ENCODE measurements at regions not wholly inside any gene's neighbourhood (a gene's known extent, or its start where the extent isn't known, plus 50 kb on each side); places are given as distances from the start of the nearest gene placed in this dataset.

DNA sequence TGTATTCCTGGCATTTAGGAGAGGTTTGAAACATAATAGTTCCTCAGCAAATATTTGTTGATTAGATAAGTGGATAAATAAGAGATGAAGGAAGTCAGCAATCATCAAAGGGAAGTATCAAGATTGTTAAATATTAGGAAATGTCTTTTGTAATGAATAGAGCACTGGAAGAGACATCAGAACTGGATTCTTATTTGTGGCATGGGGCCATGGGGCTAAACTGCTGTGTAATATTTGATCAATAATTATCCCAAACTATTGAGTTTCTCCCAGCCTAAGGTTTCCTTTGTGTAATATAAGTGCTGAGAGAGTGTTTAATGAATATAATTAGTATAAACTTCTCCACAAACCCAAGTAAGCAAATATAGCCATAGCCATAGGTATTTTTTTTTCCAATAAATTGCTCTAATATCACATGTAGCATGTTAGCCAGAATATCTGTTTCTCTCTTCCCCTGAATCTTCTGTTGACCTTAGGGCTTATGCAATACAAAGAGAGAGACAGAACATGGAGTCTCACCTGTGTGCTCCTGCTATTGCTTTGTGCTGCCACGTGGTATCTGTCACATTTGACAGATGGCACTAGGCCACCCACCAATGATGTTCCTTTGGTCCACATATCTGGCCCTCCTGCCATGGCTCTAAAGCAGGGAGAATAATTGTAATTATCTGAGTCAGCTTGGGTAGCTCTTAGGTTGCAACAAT, 658.7 kb downstream of the SOX5 start:
- H3K27me3 ChIP-seq (replicated peaks in 1 of 7) = no peaks in the 10 kb centered on the region
- 40 to 77% (median 64%) methylated on average over 1 of the region's 1 CpG for WGBS, 5 donors
- no peak overlapping the region for H3K4me3 ChIP-seq
- H3K9me3 ChIP-seq = peaks cover 0 to 6% (median 0%) of the 10 kb centered on the region in 8 donors
- intact Hi-C loops (cut with DNase I; ENCODE audit: low total_unique reads) = no loop called here
- H3K27ac ChIP-seq = no peak overlapping the region
- H3K4me1 ChIP-seq = no peaks in the 10 kb centered on the region
- no peaks in the 10 kb centered on the region for H3K36me3 ChIP-seq
- no peak for TF ChIP-seq CTCF (IDR thresholded peaks at IDR 0.05 in 8 of 11, conservative IDR thresholded peaks at IDR 0.05 in 3 of 11)
- TF ChIP-seq POLR2A (IDR thresholded peaks at IDR 0.05) = no peak
- no peak for TF ChIP-seq POLR2AphosphoS5 (IDR thresholded peaks at IDR 0.05)
- no peak for DNase-seq

DNA sequence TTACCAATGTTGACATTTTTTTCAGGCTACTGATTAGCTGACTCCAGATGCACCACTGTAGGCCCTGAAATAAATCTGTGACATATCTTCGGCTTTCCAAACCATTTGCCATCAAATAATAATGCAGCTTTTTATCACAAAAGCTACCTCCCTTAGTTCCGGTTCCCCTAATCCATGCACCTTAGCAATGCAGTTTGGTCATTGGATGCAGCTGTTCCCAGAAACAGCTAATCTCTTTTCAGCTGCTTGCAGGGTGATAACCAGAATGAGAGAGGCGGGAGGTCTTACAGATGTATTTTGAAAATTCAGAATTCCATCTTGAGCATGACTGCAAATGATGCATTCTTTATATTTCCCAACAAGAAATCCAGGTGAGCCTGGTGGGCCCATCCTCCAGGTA, 646.2 kb downstream of the SOX5 start:
- intact Hi-C loops (cut with DNase I; ENCODE audit: low total_unique reads) = no loop called here
- 84 to 93% (median 86%) methylated on average over 3 of the region's 3 CpGs for WGBS, 5 donors
- Histone ChIP-seq H3K36me3 (no peaks in the 10 kb centered on the region), H3K27ac (no peak overlapping the region), H3K4me1 (no peaks in the 10 kb centered on the region), H3K9me3 (peaks cover 0 to 9% (median 0%) of the 10 kb centered on the region in 8 donors), H3K27me3 (replicated peaks in 1 of 7) (no peaks in the 10 kb centered on the region), H3K4me3 (no peak overlapping the region)
- no peak for DNase-seq
- TF ChIP-seq POLR2A (IDR thresholded peaks at IDR 0.05) = no peak
- no peak for TF ChIP-seq POLR2AphosphoS5 (IDR thresholded peaks at IDR 0.05)
- no peak for TF ChIP-seq CTCF (IDR thresholded peaks at IDR 0.05 in 8 of 11, conservative IDR thresholded peaks at IDR 0.05 in 3 of 11)

- no peak for TF ChIP-seq POLR2A (IDR thresholded peaks at IDR 0.05)
- no peak for TF ChIP-seq POLR2AphosphoS5 (IDR thresholded peaks at IDR 0.05)
- TF ChIP-seq CTCF (IDR thresholded peaks at IDR 0.05 in 8 of 11, conservative IDR thresholded peaks at IDR 0.05 in 3 of 11) = no peak
- Histone ChIP-seq H3K27ac (no peak overlapping the region), H3K36me3 (no peaks in the 10 kb centered on the region), H3K27me3 (replicated peaks in 1 of 7) (no peaks in the 10 kb centered on the region), H3K4me1 (no peaks in the 10 kb centered on the region), H3K9me3 (peaks cover 0 to 9% (median 0%) of the 10 kb centered on the region in 8 donors), H3K4me3 (no peak overlapping the region)
- DNase-seq = no peak
- intact Hi-C loops (cut with DNase I; ENCODE audit: low total_unique reads) = no loop called here
- 85 to 100% (median 89%) methylated on average over 1 of the region's 1 CpG for WGBS, 5 donors
Measured at GRCh38 chr12:23303821-23304220, 645.6 kb downstream of the SOX5 start.

DNA sequence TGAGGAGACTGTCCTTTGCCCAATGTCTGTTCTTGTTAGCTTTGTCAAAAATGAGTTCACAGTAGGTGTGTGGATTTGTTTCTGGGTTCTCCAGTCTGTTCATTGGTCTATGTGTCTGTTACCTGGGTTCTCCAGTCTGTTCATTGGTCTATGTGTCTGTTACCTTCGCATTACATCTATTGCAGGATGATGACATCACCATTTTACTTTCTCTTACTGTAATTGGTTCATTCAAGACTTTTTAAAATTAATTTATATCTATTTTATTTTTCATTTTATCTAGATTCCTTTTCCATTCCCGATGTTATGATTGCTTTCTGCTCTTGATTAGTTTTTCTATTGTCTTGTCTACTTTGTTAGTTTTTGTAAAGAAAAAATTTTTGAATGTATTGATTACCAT, 615.5 kb downstream of the SOX5 start:
- intact Hi-C loops (cut with DNase I; ENCODE audit: low total_unique reads) = no loop called here
- no peak for TF ChIP-seq POLR2AphosphoS5 (IDR thresholded peaks at IDR 0.05)
- no peak for TF ChIP-seq CTCF (IDR thresholded peaks at IDR 0.05 in 8 of 11, conservative IDR thresholded peaks at IDR 0.05 in 3 of 11)
- TF ChIP-seq POLR2A (IDR thresholded peaks at IDR 0.05) = no peak
- no peak for DNase-seq
- Histone ChIP-seq H3K4me3 (no peak overlapping the region), H3K4me1 (no peaks in the 10 kb centered on the region), H3K27ac (no peak overlapping the region), H3K9me3 (peaks cover 0 to 5% (median 0%) of the 10 kb centered on the region in 8 donors), H3K36me3 (no peaks in the 10 kb centered on the region), H3K27me3 (replicated peaks in 1 of 7) (peaks cover 0 to 4% (median 0%) of the 10 kb centered on the region in 7 donors)
- 72 to 86% (median 78%) methylated on average over 2 of the region's 2 CpGs for WGBS, 5 donors

Data from spleen (tissue), 11 donors.